GM23248 (cell line): ENCODE measurements at regions not wholly inside any gene's neighbourhood (a gene's known extent, or its start where the extent isn't known, plus 50 kb on each side); places are given as distances from the start of the nearest gene placed in this dataset.
A peak's percentile ranks its signal among the peaks of the same experiment; 100 is the strongest.

ENCODE experiments used
- DNase-seq: peaks from one replicate; pipeline ENCODE4 v3.0.0-alpha.2; 2015
- H2AFZ ChIP-seq: fragments of 200-600 bp; sonication (generic); 2 replicates; pipeline ENCODE4 v1.6.1; 2016; ENCODE audit warnings: antibody characterized with exemption
- H3F3A ChIP-seq: fragments of 200-600 bp; sonication (generic); 2 replicates; pipeline ENCODE4 v1.6.1; 2016; ENCODE audit warnings: mild to moderate bottlenecking, antibody characterized with exemption, mixed run types; ENCODE audit not compliant: insufficient read depth
- H3K27ac ChIP-seq: fragments of 200-600 bp; sonication (generic); 2 replicates; pipeline ENCODE4 v1.5.1; 2016; ENCODE audit warnings: mild to moderate bottlenecking
- H3K27me3 ChIP-seq: fragments of 200-600 bp; sonication (generic); replicated peaks from 2 replicates; pipeline ENCODE4 v1.6.1; 2016; ENCODE audit warnings: mild to moderate bottlenecking; ENCODE audit not compliant: insufficient read depth
- H3K36me3 ChIP-seq: fragments of 200-600 bp; sonication (generic); 2 replicates; pipeline ENCODE4 v1.6.1; 2016; ENCODE audit warnings: low read depth, mild to moderate bottlenecking
- H3K4me1 ChIP-seq: fragments of 200-600 bp; sonication (generic); 2 replicates; pipeline ENCODE4 v1.6.1; 2016; ENCODE audit warnings: mild to moderate bottlenecking; ENCODE audit not compliant: insufficient read depth
- H3K4me2 ChIP-seq: fragments of 200-600 bp; sonication (generic); one replicate; pipeline ENCODE4 v1.6.1; 2016; ENCODE audit warnings: mild to moderate bottlenecking; ENCODE audit not compliant: unreplicated experiment
- H3K4me3 ChIP-seq: fragments of 200-600 bp; sonication (generic); 2 replicates; pipeline ENCODE4 v1.5.1; 2016; ENCODE audit warnings: mild to moderate bottlenecking
- H3K79me2 ChIP-seq: fragments of 200-600 bp; sonication (generic); 2 replicates; pipeline ENCODE4 v1.6.1; 2016; ENCODE audit warnings: mild to moderate bottlenecking; ENCODE audit not compliant: insufficient read depth
- H3K9ac ChIP-seq: fragments of 200-600 bp; sonication (generic); 2 replicates; pipeline ENCODE4 v1.6.1; 2016; ENCODE audit warnings: mild to moderate bottlenecking
- H3K9me2 ChIP-seq: fragments of 200-600 bp; sonication (generic); 2 replicates; pipeline ENCODE4 v1.6.1; 2016; ENCODE audit warnings: mixed run types, mild to moderate bottlenecking, moderate library complexity; ENCODE audit not compliant: insufficient read depth
- H3K9me3 ChIP-seq: fragments of 200-600 bp; sonication (generic); one replicate; pipeline ENCODE4 v1.6.1; 2017; ENCODE audit warnings: low read depth
- H4K20me1 ChIP-seq: fragments of 200-600 bp; sonication (generic); 2 replicates; pipeline ENCODE4 v1.6.0; 2016; ENCODE audit not compliant: insufficient read depth
- EZH2 ChIP-seq: fragments of 200-600 bp; sonication (generic); IDR thresholded peaks from 2 replicates; pipeline ENCODE4 v1.6.1; 2018; ENCODE audit warnings: antibody characterized with exemption, mild to moderate bottlenecking; ENCODE audit not compliant: insufficient read depth, poor library complexity, severe bottlenecking
- EZH2phosphoT487 ChIP-seq: fragments of 200-600 bp; sonication (generic); IDR thresholded peaks from 2 replicates; pipeline ENCODE4 v1.6.1; 2018; ENCODE audit warnings: antibody characterized with exemption, moderate library complexity, mild to moderate bottlenecking, low read depth; ENCODE audit not compliant: insufficient read depth
- WGBS, 2 experiments: methylation state at CpG; one replicate each; pipeline ENCODE4 v1.1.6; 2015 to 2017; ENCODE audit warnings: low lambda C conversion rate in 2 of 2, low coverage in 1 of 2; ENCODE audit errors: missing lambda C conversion rate in 2 of 2; 5-methylcytosine and 5-hydroxymethylcytosine counted together
- in situ Hi-C: fragments of 300-500 bp; cut with MboI; formaldehyde crosslinking; loops from 2 replicates; pipeline ENCODE4 v1.15.0; 2020

- Histone ChIP-seq H4K20me1 (no peaks in the 10 kb centered on the region), H3K36me3 (no peaks in the 10 kb centered on the region), H3K4me2 (no peak overlapping the region), H3K4me1 (no peaks in the 10 kb centered on the region), H3K79me2 (no peaks in the 10 kb centered on the region), H3K27ac (no peak overlapping the region), H3K9me3 (no peaks in the 10 kb centered on the region), H3K9me2 (no peaks in the 10 kb centered on the region), H3K9ac (no peak overlapping the region), H3K27me3 (peaks cover 18% of the 10 kb centered on the region), H3F3A (no peaks in the 10 kb centered on the region), H2AFZ (no peak overlapping the region), H3K4me3 (no peak overlapping the region)
- no peak for DNase-seq
- TF ChIP-seq EZH2phosphoT487 (no peak), EZH2 (no peak)
- WGBS, 2 experiments: 63% methylated on average over 16 of the region's 16 CpGs
- in situ Hi-C loops: loop anchor here (25.0 kb wide), 1 partner anchor 1404 kb away; no protein-coding TSS in a partner anchor
Observed at GRCh38 chr13:111458739-111459138, 138.3 kb downstream of the TEX29 start.

- no peaks in the 10 kb centered on the region for H4K20me1 ChIP-seq
- no peak for TF ChIP-seq EZH2
- TF ChIP-seq EZH2phosphoT487: no peak
- H3K4me1 ChIP-seq: no peaks in the 10 kb centered on the region
- H3K4me3 ChIP-seq: no peak overlapping the region
- H3K27me3 ChIP-seq: peaks cover 15% of the 10 kb centered on the region; the same call in 1 of the 2 replicates
- H3K4me2 ChIP-seq: no peak overlapping the region
- no peaks in the 10 kb centered on the region for H3K79me2 ChIP-seq
- no peak for DNase-seq
- no peaks in the 10 kb centered on the region for H3F3A ChIP-seq
- no peaks in the 10 kb centered on the region for H3K9me3 ChIP-seq
- no peaks in the 10 kb centered on the region for H3K36me3 ChIP-seq
- 48 to 57% methylated on average over 8 to 9 of the region's 9 CpGs for WGBS, 2 experiments
- no peak overlapping the region for H2AFZ ChIP-seq
- in situ Hi-C loops: loop anchor here (25.0 kb wide), 1 partner anchor 1402 kb away; no protein-coding TSS in a partner anchor
- H3K27ac ChIP-seq: no peak overlapping the region
- no peak overlapping the region for H3K9ac ChIP-seq
- H3K9me2 ChIP-seq: no peaks in the 10 kb centered on the region
Observed at GRCh38 chr13:111459803-111460547, 139.5 kb downstream of the TEX29 start.

- Histone ChIP-seq H3K9me2 (no peaks in the 10 kb centered on the region), H3K79me2 (no peaks in the 10 kb centered on the region), H3F3A (no peaks in the 10 kb centered on the region), H3K9ac (no peak overlapping the region), H3K4me1 (no peaks in the 10 kb centered on the region), H3K27ac (no peak overlapping the region), H3K4me2 (no peak overlapping the region), H4K20me1 (no peaks in the 10 kb centered on the region), H3K36me3 (no peaks in the 10 kb centered on the region), H2AFZ (no peak overlapping the region), H3K4me3 (no peak overlapping the region), H3K9me3 (no peaks in the 10 kb centered on the region), H3K27me3 (peaks cover 15% of the 10 kb centered on the region; the same call in 1 of the 2 replicates)
- no peak for TF ChIP-seq EZH2
- TF ChIP-seq EZH2phosphoT487: no peak
- 21 to 25% methylated on average over 20 to 21 of the region's 22 CpGs for WGBS, 2 experiments
- in situ Hi-C loops: loop anchor here (25.0 kb wide), 1 partner anchor 1402 kb away; no protein-coding TSS in a partner anchor
- DNase-seq: peak; percentile 78
Observed at GRCh38 chr13:111460548-111461444, 140.4 kb downstream of the TEX29 start.

GRCh38 chr13:111461445-111462149, 141.2 kb downstream of the TEX29 start:
- Histone ChIP-seq H3K27ac (no peak overlapping the region), H3K4me2 (no peak overlapping the region), H3K79me2 (no peaks in the 10 kb centered on the region), H3K9me3 (no peaks in the 10 kb centered on the region), H3K4me1 (no peaks in the 10 kb centered on the region), H3K4me3 (no peak overlapping the region), H3K36me3 (no peaks in the 10 kb centered on the region), H2AFZ (no peak overlapping the region), H3K27me3 (peaks cover 14% of the 10 kb centered on the region), H4K20me1 (no peaks in the 10 kb centered on the region), H3K9ac (no peak overlapping the region), H3K9me2 (no peaks in the 10 kb centered on the region), H3F3A (no peaks in the 10 kb centered on the region)
- TF ChIP-seq EZH2 (no peak), EZH2phosphoT487 (no peak)
- 45 to 51% methylated on average over 10 to 14 of the region's 15 CpGs for WGBS, 2 experiments
- DNase-seq: no peak
- in situ Hi-C loops: loop anchor here (25.0 kb wide), 1 partner anchor 1401 kb away; no protein-coding TSS in a partner anchor
